HepG2 (cell line): ENCODE measurements at regions not wholly inside any gene's neighbourhood (a gene's known extent, or its start where the extent isn't known, plus 50 kb on each side); places are given as distances from the start of the nearest gene placed in this dataset.

Source experiments
- ATAC-seq: fragments of 200-7000 bp; cut with Tn5 transposase; 3 replicates; pipeline ENCODE4 v1.9.1; 2020; ENCODE audit warnings: mild to moderate bottlenecking, moderate library complexity
- BruUV-seq: library from RNA; stranded (reverse); fragments of 400-500 nt; replicated peaks from 2 replicates; lab custom pipeline; 2021; lab: Mats Ljungman, UMichigan
- CTCF ChIA-PET: fragments of 300-600 bp; formaldehyde crosslinking; extraction: SDS; loops from one replicate; lab custom pipeline; 2021; ENCODE audit warnings: low total read pairs, inconsistent platforms, low intra/inter-chr PET ratio; lab: Yijun Ruan, JAX
- POLR2A ChIA-PET: fragments of 350-600 bp; sonication (Branson Sonifier 250); formaldehyde crosslinking; loops from one replicate; lab custom pipeline; 2020; ENCODE audit warnings: antibody characterized with exemption, inconsistent platforms; lab: Yijun Ruan, JAX
- DNase-seq: peaks from one replicate; pipeline ENCODE4 v3.0.0-alpha.2; 2015; ENCODE audit warnings: low spot score
- FAIRE-seq: peaks from 3 replicates; lab custom pipeline; 2011; peaks lifted over from hg19 to GRCh38; lab: Jason Lieb, UNC
- H2AFZ ChIP-seq: one replicate; pipeline ENCODE4 v1.6.1; 2011; ENCODE audit warnings: low read length, inconsistent platforms
- H3K27ac ChIP-seq: fragments of 300-600 bp; 3 replicates; pipeline ENCODE4 v1.8.0; 2011; ENCODE audit warnings: mixed run types, mild to moderate bottlenecking, mixed read lengths, low read length, inconsistent platforms; ENCODE audit not compliant: insufficient read depth; ENCODE audit errors: extremely low read length
- H3K27me3 ChIP-seq, 2 experiments: fragments of 200-600 bp in 1 of 2; 2 replicates in 1 of 2; 3 replicates in 1 of 2; pipeline versions ENCODE4 v1.6.0 to v1.8.0; 2011; ENCODE audit warnings: low read length in 2 of 2, mild to moderate bottlenecking in 2 of 2, moderate library complexity in 2 of 2, inconsistent platforms in 1 of 2; ENCODE audit not compliant: insufficient read depth in 2 of 2, control insufficient read depth in 1 of 2
- H3K36me3 ChIP-seq, 2 experiments: fragments of 200-600 bp in 1 of 2; replicated peaks in 1 of 2; 2 replicates in 1 of 2; 3 replicates in 1 of 2; pipeline versions ENCODE4 v1.5.1 to v1.8.0; 2011; ENCODE audit warnings: low read length in 2 of 2, inconsistent platforms in 1 of 2; ENCODE audit not compliant: insufficient read depth in 2 of 2, control insufficient read depth in 1 of 2
- H3K4me1 ChIP-seq: 2 replicates; pipeline ENCODE4 v1.5.1; 2012; ENCODE audit warnings: low read length, inconsistent platforms; ENCODE audit not compliant: insufficient read depth
- H3K4me2 ChIP-seq: 2 replicates; pipeline ENCODE4 v1.6.0; 2011; ENCODE audit warnings: low read depth, low read length, inconsistent platforms
- H3K4me3 ChIP-seq, 3 experiments: fragments of 200-600 bp in 1 of 3; sonication (generic), shearing (Covaris generic) in 1 of 3; replicated peaks in 1 of 3; 2 replicates each; pipeline ENCODE4 v1.5.1; 2011 to 2016; ENCODE audit warnings: low read length in 3 of 3, inconsistent platforms in 2 of 3, low read depth in 2 of 3, mild to moderate bottlenecking in 2 of 3, control low read depth in 1 of 3, mixed read lengths in 1 of 3; ENCODE audit not compliant: insufficient read depth in 1 of 3
- H3K79me2 ChIP-seq: one replicate; pipeline ENCODE4 v1.6.1; 2011; ENCODE audit warnings: low read length, inconsistent platforms; ENCODE audit not compliant: insufficient read depth
- H3K9ac ChIP-seq: 2 replicates; pipeline ENCODE4 v1.6.0; 2011; ENCODE audit warnings: mild to moderate bottlenecking, low read depth, low read length, inconsistent platforms; ENCODE audit not compliant: insufficient read depth
- H3K9me3 ChIP-seq: 2 replicates; pipeline ENCODE4 v1.5.1; 2012; ENCODE audit warnings: mild to moderate bottlenecking, low read length
- H4K20me1 ChIP-seq: 2 replicates; pipeline ENCODE4 v1.6.0; 2011; ENCODE audit warnings: inconsistent platforms, mild to moderate bottlenecking, low read length, moderate library complexity; ENCODE audit not compliant: insufficient read depth
- BCL6 ChIP-seq: IDR thresholded peaks from 2 replicates; pipeline ENCODE4 v1.6.1; 2016; ENCODE audit warnings: missing genetic modification reagents, missing compliant biosample characterization
- HMGXB4 ChIP-seq, 2 experiments: sonication (generic) in 1 of 2; formaldehyde crosslinking in 1 of 2; IDR thresholded peaks; 2 replicates each; pipeline versions ENCODE4 v1.4.0 to v1.6.1; 2018 to 2020; ENCODE audit warnings: missing genetic modification reagents in 2 of 2, borderline replicate concordance in 1 of 2, low read depth in 1 of 2, mild to moderate bottlenecking in 1 of 2, missing biosample characterization in 1 of 2
- MAF1 ChIP-seq: sonication (generic); formaldehyde crosslinking; IDR thresholded peaks from 2 replicates; pipeline ENCODE4 v1.5.0; 2020; ENCODE audit warnings: missing genetic modification reagents, borderline replicate concordance
- PRDM4 ChIP-seq: sonication (generic); formaldehyde crosslinking; IDR thresholded peaks from 2 replicates; pipeline ENCODE4 v1.9.0; 2021; ENCODE audit warnings: missing genetic modification reagents, borderline replicate concordance
- RNF2 ChIP-seq: fragments of 450-650 bp; conservative IDR thresholded peaks from 2 replicates; pipeline ENCODE4 v1.6.1; 2016; ENCODE audit warnings: low read depth
- SNAI1 ChIP-seq: sonication (generic); formaldehyde crosslinking; IDR thresholded peaks from 2 replicates; pipeline ENCODE4 v1.5.0; 2020; ENCODE audit warnings: mild to moderate bottlenecking, missing genetic modification reagents, borderline replicate concordance
- SRY ChIP-seq: sonication (generic); formaldehyde crosslinking; IDR thresholded peaks from 2 replicates; pipeline ENCODE4 v1.8.0; 2022; ENCODE audit warnings: mild to moderate bottlenecking, missing genetic modification reagents
- TFDP1 ChIP-seq: IDR thresholded peaks from 2 replicates; pipeline ENCODE4 v1.6.1; 2016; ENCODE audit warnings: missing compliant biosample characterization, missing genetic modification reagents, borderline replicate concordance
- ZBTB39 ChIP-seq: sonication (generic); formaldehyde crosslinking; IDR thresholded peaks from 2 replicates; pipeline ENCODE4 v1.5.0; 2020; ENCODE audit warnings: missing genetic modification reagents
- ZNF441 ChIP-seq: sonication (generic); formaldehyde crosslinking; IDR thresholded peaks from 2 replicates; pipeline ENCODE4 v1.7.0; 2021; ENCODE audit warnings: missing genetic modification reagents, borderline replicate concordance
- ZNF770 ChIP-seq: sonication (generic); formaldehyde crosslinking; IDR thresholded peaks from 2 replicates; pipeline ENCODE4 v1.5.0; 2020; ENCODE audit warnings: mild to moderate bottlenecking, missing genetic modification reagents
- WGBS: methylation state at CpG from one replicate; pipeline ENCODE4 v1.1.6; 2017; ENCODE audit warnings: low lambda C conversion rate; 5-methylcytosine and 5-hydroxymethylcytosine counted together
- in situ Hi-C: cut with HindIII; loops from 2 replicates; pipeline ENCODE4 v1.10.0; 2017; ENCODE audit warnings: low pct_unique_long_range_greater_than_20kb; ENCODE audit not compliant: extremely low pct_ligation_motif_present
- intact Hi-C: fragments of 100-400 bp; cut with micrococcal nuclease; formaldehyde crosslinking; loops from one replicate; pipeline ENCODE4 v1.10.0; 2022; ENCODE audit not compliant: unreplicated experiment

- H3K79me2 ChIP-seq = no peaks in the 10 kb centered on the region
- FAIRE-seq = no peak
- intact Hi-C loops (no loop called here), in situ Hi-C loops (no loop called here)
- no peak overlapping the region for H3K27ac ChIP-seq
- no peaks in the 10 kb centered on the region for H3K4me1 ChIP-seq
- POLR2A ChIA-PET = no interaction called here
- BruUV-seq = no TSS peak
- H3K9ac ChIP-seq = no peak overlapping the region
- CTCF ChIA-PET = no interaction called here
- H4K20me1 ChIP-seq = no peaks in the 10 kb centered on the region
- H3K4me3 ChIP-seq = no peak overlapping the region
- TF ChIP-seq SNAI1 (CRISPR knock-in tag) (no peak), RNF2 (no peak), ZBTB39 (no peak), TFDP1 (CRISPR knock-in tag) (no peak), PRDM4 (CRISPR knock-in tag) (no peak), BCL6 (CRISPR knock-in tag) (no peak), ZNF770 (CRISPR knock-in tag) (no peak), ZNF441 (CRISPR knock-in tag) (no peak), SRY (CRISPR knock-in tag) (no peak), HMGXB4 (CRISPR knock-in tag; IDR thresholded peaks at IDR 0.05; ENCODE audit: borderline replicate concordance in 1 of 2, low read depth in 1 of 2) (no peak), MAF1 (CRISPR knock-in tag) (no peak)
- DNase-seq = no peak
- H3K27me3 ChIP-seq = no peaks in the 10 kb centered on the region; a peak in 1 of 5 replicates
- no peak for ATAC-seq
- no peak overlapping the region for H3K4me2 ChIP-seq
- WGBS = under 1% methylated on average over 2 of the region's 2 CpGs
- H2AFZ ChIP-seq = no peak overlapping the region
- H3K36me3 ChIP-seq = no peaks in the 10 kb centered on the region
- H3K9me3 ChIP-seq = no peaks in the 10 kb centered on the region
Measured at GRCh38 chr17:63042256-63042812, 76.3 kb downstream of the TANC2 start.
